Activated naive CD4-positive, alpha-beta T cell treated with anti-CD3 and anti-CD28 coated beads, Interleukin-2, amount 10 ng/mL, durations not matched to agents 7 days and 5 days (primary cell): ENCODE measurements at regions not wholly inside any gene's neighbourhood (a gene's known extent, or its start where the extent isn't known, plus 50 kb on each side); places are given as distances from the start of the nearest gene placed in this dataset.

Source experiments
- CTCF ChIA-PET: fragments of 350-600 bp; sonication (Branson Sonifier 250); formaldehyde crosslinking; loops from one replicate; lab custom pipeline; 2021; ENCODE audit warnings: antibody characterized with exemption; lab: Charles Lee
- DNase-seq: peaks from one replicate; pipeline ENCODE4 v3.0.0-alpha.2; 2020
- H3K27ac Mint-ChIP-seq: one replicate; pipeline ENCODE4 v1.8.0; 2021; ENCODE audit warnings: mild to moderate bottlenecking, moderate library complexity, mixed read lengths
- H3K27me3 Mint-ChIP-seq: one replicate; pipeline ENCODE4 v1.8.0; 2021; ENCODE audit warnings: mild to moderate bottlenecking, mixed read lengths
- H3K36me3 Mint-ChIP-seq: one replicate; pipeline ENCODE4 v1.8.0; 2021; ENCODE audit warnings: mixed read lengths
- H3K4me1 Mint-ChIP-seq: one replicate; pipeline ENCODE4 v1.8.0; 2021; ENCODE audit warnings: mixed read lengths
- H3K4me3 Mint-ChIP-seq: one replicate; pipeline ENCODE4 v1.8.0; 2021; ENCODE audit warnings: mild to moderate bottlenecking, moderate library complexity, mixed read lengths
- H3K9me3 Mint-ChIP-seq: one replicate; pipeline ENCODE4 v1.8.0; 2021; ENCODE audit warnings: mixed read lengths

DNA sequence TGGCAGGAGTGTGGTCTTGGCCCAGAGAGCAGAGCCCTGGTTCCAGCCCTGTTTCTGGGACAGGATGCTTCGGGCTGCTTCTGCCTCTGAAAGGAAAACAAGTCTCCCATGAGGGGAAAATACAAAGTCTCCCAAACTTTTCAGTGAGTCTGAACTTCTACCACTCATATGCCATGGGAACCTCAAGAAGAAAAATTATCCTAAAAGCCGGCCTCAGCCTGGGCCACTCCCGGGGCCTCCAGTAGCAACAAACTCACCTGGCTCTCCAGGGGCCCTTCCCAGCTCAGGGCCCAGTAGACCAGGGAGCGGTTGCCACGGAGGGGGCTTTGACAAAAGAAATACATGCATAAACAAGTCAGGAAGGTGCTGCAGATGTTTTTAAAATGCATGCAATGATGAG is 289.2 kb upstream of the HDAC4 start:
- Mint-ChIP-seq H3K36me3 (no peaks in the 10 kb centered on the region), H3K4me1 (no peaks in the 10 kb centered on the region), H3K27me3 (peaks cover 15% of the 10 kb centered on the region), H3K4me3 (no peak overlapping the region), H3K27ac (no peak overlapping the region), H3K9me3 (no peaks in the 10 kb centered on the region)
- CTCF ChIA-PET: no interaction called here
- no peak for DNase-seq

- Mint-ChIP-seq H3K36me3 (no peaks in the 10 kb centered on the region), H3K4me3 (no peak overlapping the region), H3K4me1 (no peaks in the 10 kb centered on the region), H3K27ac (no peak overlapping the region), H3K27me3 (peaks cover 18% of the 10 kb centered on the region), H3K9me3 (no peaks in the 10 kb centered on the region)
- CTCF ChIA-PET: no interaction called here
- DNase-seq: no peak
These were observed 288.6 kb upstream of the HDAC4 start for GRCh38 chr2:239689410-239689809.

GRCh38 chr2:239688840-239689239 is 288.0 kb upstream of the HDAC4 start:
- CTCF ChIA-PET: no interaction called here
- H3K36me3 Mint-ChIP-seq: no peaks in the 10 kb centered on the region
- no peak overlapping the region for H3K4me3 Mint-ChIP-seq

DNA sequence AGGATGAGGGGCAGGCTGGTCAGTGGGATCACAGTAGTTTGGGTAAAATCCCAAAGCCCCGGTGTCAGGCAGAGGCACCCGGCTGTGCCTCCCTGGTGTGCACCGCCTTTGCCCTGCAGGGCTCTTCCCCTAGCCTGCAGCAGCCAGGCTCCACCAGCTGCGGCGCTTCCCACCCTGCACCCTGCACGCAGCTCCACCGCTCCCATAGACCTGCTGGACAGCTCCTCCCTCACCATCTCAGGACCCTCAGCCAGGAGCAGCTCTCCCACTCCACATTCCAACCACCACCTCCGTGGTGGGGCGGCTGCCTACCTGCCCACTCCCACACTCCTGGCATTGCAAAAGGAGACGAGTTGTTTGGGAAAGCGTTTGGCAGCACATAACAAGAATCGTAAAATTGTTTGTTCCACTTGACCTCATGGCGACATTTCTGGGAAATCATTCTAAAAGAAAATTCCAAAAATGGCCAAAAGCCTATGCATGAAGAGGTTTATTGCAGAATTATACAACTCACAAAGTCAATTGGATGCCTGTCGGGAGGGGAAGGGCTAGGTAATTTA is 287.4 kb upstream of the HDAC4 start:
- Mint-ChIP-seq H3K4me1 (no peaks in the 10 kb centered on the region), H3K9me3 (no peaks in the 10 kb centered on the region), H3K27me3 (peaks cover 30% of the 10 kb centered on the region), H3K27ac (no peak overlapping the region), H3K4me3 (no peak overlapping the region), H3K36me3 (no peaks in the 10 kb centered on the region)
- CTCF ChIA-PET: no interaction called here
- no peak for DNase-seq

More at GRCh38 chr2:239688840-239689239, 288.0 kb upstream of the HDAC4 start:
- no peaks in the 10 kb centered on the region for H3K9me3 Mint-ChIP-seq
- H3K4me1 Mint-ChIP-seq: no peaks in the 10 kb centered on the region
- no peak for DNase-seq
- H3K27me3 Mint-ChIP-seq: peaks cover 24% of the 10 kb centered on the region
- no peak overlapping the region for H3K27ac Mint-ChIP-seq

DNA sequence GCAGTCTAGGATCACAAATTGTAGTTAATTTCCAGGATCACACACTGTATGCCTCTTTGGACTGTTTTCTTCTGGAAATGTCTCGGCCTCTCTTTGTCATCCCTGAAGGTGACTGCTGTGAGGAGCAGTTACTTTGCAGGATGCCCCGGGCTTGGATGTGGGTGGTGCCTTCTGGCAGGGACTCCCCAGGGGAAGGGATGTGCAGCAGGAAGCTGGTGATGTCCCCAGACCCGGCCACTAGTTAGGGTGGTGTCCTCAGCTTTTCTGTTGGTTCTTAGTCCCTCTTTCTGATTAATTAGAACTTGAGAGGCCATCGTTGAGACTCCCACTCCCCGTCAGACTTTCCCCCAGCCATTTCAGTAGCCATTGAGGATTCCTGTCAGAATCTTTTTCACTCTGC is 286.6 kb upstream of the HDAC4 start:
- no peaks in the 10 kb centered on the region for H3K4me1 Mint-ChIP-seq
- H3K27me3 Mint-ChIP-seq: peaks cover 35% of the 10 kb centered on the region
- no peaks in the 10 kb centered on the region for H3K9me3 Mint-ChIP-seq
- H3K27ac Mint-ChIP-seq: no peak overlapping the region
- DNase-seq: no peak
- no peaks in the 10 kb centered on the region for H3K36me3 Mint-ChIP-seq
- no peak overlapping the region for H3K4me3 Mint-ChIP-seq
- CTCF ChIA-PET: no interaction called here

DNA sequence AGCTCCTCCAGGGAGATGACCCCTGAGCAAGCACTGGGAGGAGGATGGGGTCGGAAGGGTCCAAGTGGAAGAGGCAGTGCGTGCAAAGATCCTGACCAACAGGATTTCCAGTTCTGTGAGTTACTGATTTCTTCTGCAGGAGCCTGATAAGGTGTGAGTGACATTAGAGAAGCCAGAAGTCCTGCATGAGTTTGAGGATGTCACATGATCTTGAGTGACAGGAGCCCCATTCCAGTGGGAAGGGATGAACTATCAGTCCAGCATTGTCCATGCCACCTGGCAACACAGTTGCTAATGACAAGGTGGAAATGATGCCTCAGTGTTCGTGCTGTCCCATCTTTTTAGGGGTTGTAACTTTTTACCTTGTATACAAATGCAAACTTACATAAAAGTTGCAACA is 285.1 kb upstream of the HDAC4 start:
- no peak overlapping the region for H3K27ac Mint-ChIP-seq
- no peaks in the 10 kb centered on the region for H3K36me3 Mint-ChIP-seq
- peaks cover 46% of the 10 kb centered on the region for H3K27me3 Mint-ChIP-seq
- H3K9me3 Mint-ChIP-seq: no peaks in the 10 kb centered on the region
- no peak for DNase-seq
- no peak overlapping the region for H3K4me3 Mint-ChIP-seq
- CTCF ChIA-PET: no interaction called here
- no peaks in the 10 kb centered on the region for H3K4me1 Mint-ChIP-seq

GRCh38 chr2:239685556-239685955 is 284.7 kb upstream of the HDAC4 start:
- Mint-ChIP-seq H3K27me3 (peaks cover 46% of the 10 kb centered on the region), H3K9me3 (no peaks in the 10 kb centered on the region), H3K27ac (no peak overlapping the region), H3K36me3 (no peaks in the 10 kb centered on the region), H3K4me3 (no peak overlapping the region), H3K4me1 (no peaks in the 10 kb centered on the region)
- no peak for DNase-seq
- CTCF ChIA-PET: no interaction called here

DNA sequence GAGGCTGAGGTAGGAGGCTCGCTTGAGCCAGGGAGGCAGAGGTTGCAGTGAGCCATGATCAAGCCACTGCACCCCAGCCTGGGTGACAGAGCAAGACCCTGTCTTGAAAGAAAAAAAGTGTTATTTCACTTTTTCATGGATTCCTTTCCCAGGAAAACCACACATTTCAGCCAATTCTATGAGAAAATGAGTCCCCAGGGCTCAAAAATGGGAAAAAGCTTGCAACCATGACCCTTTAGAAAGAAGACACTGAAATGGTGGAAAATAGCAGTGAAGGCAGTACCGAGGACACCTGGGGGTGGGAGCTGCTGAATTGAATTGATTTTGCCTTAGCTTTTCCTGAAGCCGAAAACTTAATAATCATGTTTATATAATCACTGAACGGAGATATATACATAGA is 284.2 kb upstream of the HDAC4 start:
- H3K4me1 Mint-ChIP-seq: no peaks in the 10 kb centered on the region
- no peaks in the 10 kb centered on the region for H3K9me3 Mint-ChIP-seq
- no peaks in the 10 kb centered on the region for H3K36me3 Mint-ChIP-seq
- CTCF ChIA-PET: no interaction called here
- peaks cover 46% of the 10 kb centered on the region for H3K27me3 Mint-ChIP-seq
- no peak overlapping the region for H3K4me3 Mint-ChIP-seq
- no peak overlapping the region for H3K27ac Mint-ChIP-seq
- DNase-seq: no peak

DNA sequence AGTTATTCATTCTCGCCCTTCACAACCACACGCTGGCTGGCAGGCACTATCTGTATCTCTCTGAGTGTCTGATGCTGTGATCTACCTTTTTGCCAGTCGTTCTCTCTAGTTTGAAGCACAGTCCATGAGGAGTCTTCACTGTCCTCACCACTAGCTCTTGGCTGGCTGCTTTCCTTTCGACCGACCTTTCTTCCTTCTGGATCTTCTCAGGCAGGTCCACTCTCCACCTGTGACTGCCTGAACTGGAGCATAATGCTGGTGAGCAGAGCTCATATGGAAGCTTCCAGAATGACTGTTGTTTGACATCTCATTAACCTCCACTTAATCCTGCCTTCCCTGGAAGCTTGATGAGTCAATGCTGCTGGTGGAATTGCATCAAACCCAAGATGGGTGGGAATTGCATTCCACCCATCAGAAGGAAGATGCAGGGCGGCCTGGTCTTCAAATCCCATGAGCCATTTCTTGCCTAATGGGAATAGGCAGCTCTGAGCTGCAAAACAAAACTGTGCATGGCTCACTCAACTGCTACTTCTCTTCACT is 283.5 kb upstream of the HDAC4 start:
- Mint-ChIP-seq H3K27ac (no peak overlapping the region), H3K36me3 (no peaks in the 10 kb centered on the region), H3K27me3 (peaks cover 46% of the 10 kb centered on the region), H3K4me3 (no peak overlapping the region), H3K4me1 (no peaks in the 10 kb centered on the region), H3K9me3 (no peaks in the 10 kb centered on the region)
- DNase-seq: no peak
- CTCF ChIA-PET: no interaction called here

DNA sequence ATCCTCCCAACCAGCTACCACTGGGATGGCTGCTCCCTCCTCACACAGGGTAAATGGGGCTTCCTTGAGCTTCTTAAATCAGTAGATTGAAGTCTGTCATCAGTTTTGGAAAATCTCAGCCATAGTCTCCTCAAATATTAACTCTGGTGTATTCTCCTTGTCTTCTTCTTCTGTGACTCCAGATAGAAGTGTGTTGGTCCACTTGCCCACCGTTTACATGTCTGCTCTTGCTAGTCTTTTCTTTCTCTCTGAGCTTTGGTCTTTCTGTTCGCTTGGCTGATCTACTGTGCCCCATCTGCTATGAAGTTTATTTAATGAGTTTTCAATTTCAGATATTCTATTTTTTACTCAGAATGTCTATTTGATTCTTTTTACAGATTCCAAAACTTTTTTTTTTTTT is 281.7 kb upstream of the HDAC4 start:
- no peaks in the 10 kb centered on the region for H3K9me3 Mint-ChIP-seq
- no peak overlapping the region for H3K4me3 Mint-ChIP-seq
- H3K36me3 Mint-ChIP-seq: no peaks in the 10 kb centered on the region
- H3K27ac Mint-ChIP-seq: no peak overlapping the region
- CTCF ChIA-PET: no interaction called here
- DNase-seq: no peak
- H3K4me1 Mint-ChIP-seq: no peaks in the 10 kb centered on the region
- peaks cover 49% of the 10 kb centered on the region for H3K27me3 Mint-ChIP-seq

GRCh38 chr2:239679755-239680154 is 278.9 kb upstream of the HDAC4 start:
- Mint-ChIP-seq H3K36me3 (no peaks in the 10 kb centered on the region), H3K27ac (no peak overlapping the region), H3K4me1 (no peaks in the 10 kb centered on the region), H3K9me3 (no peaks in the 10 kb centered on the region), H3K4me3 (no peak overlapping the region), H3K27me3 (peaks cover 36% of the 10 kb centered on the region)
- CTCF ChIA-PET: no interaction called here
- DNase-seq: no peak

DNA sequence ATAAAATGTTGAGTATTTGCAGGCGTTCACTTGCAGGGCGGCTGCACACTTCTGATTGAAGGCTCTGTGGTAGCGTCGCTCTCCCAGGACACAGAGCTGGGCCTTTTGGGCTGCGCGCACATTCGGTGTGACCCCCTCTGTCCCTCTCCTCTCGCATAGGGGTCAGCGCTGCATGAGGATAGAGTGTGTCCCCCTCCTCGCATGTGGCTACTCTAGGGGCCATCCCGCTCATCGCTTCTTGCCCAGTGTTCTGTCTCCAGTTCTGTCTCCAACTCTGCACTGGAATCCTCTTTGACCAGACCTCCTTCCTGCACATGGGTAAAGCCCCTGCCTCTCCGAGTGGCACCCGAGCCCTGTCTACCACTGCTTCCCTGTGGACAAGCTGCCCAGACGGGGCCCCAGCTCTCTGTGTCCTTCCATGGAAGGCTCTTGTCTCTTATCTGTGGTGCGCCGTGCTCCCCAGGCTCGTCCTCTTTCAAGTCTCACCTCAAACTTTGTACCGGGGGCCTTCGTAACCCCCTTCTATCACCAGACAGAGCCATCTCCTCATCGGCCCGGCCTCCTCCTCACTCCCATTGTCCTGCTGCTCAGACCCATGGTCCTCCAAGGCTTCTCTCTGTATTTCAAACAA is 278.0 kb upstream of the HDAC4 start:
- no peak overlapping the region for H3K27ac Mint-ChIP-seq
- no peaks in the 10 kb centered on the region for H3K9me3 Mint-ChIP-seq
- no peaks in the 10 kb centered on the region for H3K4me1 Mint-ChIP-seq
- peaks cover 27% of the 10 kb centered on the region for H3K27me3 Mint-ChIP-seq
- H3K36me3 Mint-ChIP-seq: no peaks in the 10 kb centered on the region
- no peak overlapping the region for H3K4me3 Mint-ChIP-seq
- DNase-seq: no peak
- CTCF ChIA-PET: no interaction called here

DNA sequence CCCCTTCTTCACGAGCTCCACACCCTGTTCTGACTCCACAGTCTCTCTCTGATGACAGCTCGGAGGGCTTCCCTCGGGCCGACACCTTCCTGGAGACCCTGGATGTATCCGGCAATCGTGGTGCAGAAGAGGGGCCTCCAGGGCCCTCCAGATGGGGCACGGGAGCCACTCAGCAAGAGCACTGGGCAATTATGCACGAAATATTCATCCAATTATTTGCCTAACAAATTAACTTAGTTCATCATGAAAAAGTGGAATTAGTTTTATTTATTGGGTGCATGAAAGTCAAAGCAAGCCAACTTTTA is 277.3 kb upstream of the HDAC4 start:
- Mint-ChIP-seq H3K9me3 (no peaks in the 10 kb centered on the region), H3K4me3 (no peak overlapping the region), H3K27ac (no peak overlapping the region), H3K4me1 (no peaks in the 10 kb centered on the region), H3K27me3 (peaks cover 20% of the 10 kb centered on the region), H3K36me3 (no peaks in the 10 kb centered on the region)
- CTCF ChIA-PET: no interaction called here
- no peak for DNase-seq

GRCh38 chr2:239677453-239678185 is 276.8 kb upstream of the HDAC4 start:
- peaks cover 18% of the 10 kb centered on the region for H3K27me3 Mint-ChIP-seq
- no peak for DNase-seq
- H3K36me3 Mint-ChIP-seq: no peaks in the 10 kb centered on the region
- no peak overlapping the region for H3K27ac Mint-ChIP-seq
- CTCF ChIA-PET: no interaction called here
- no peak overlapping the region for H3K4me3 Mint-ChIP-seq
- H3K9me3 Mint-ChIP-seq: no peaks in the 10 kb centered on the region
- H3K4me1 Mint-ChIP-seq: no peaks in the 10 kb centered on the region
